SK-N-SH treated with all-trans-retinoic acid at 6 μM for 48 hours (cell line): ENCODE measurements at regions not wholly inside any gene's neighbourhood (a gene's known extent, or its start where the extent isn't known, plus 50 kb on each side); places are given as distances from the start of the nearest gene placed in this dataset.

ENCODE experiments used
- CREB5 ChIP-seq: fragments of 250-450 bp; sonication (Bioruptor Pico); IDR thresholded peaks from 2 replicates; pipeline ENCODE4 v1.5.1; 2020; ENCODE audit warnings: low read depth, mild to moderate bottlenecking, moderate library complexity
- GLIS3 ChIP-seq: fragments of 250-450 bp; sonication (Bioruptor Pico); IDR thresholded peaks from 2 replicates; pipeline ENCODE4 v1.5.0; 2020; ENCODE audit warnings: mild to moderate bottlenecking, moderate library complexity
- OSR1 ChIP-seq: fragments of 250-450 bp; sonication (Bioruptor Pico); IDR thresholded peaks from 2 replicates; pipeline ENCODE4 v1.8.0; 2022; ENCODE audit warnings: moderate library complexity, mild to moderate bottlenecking, inconsistent platforms
- PATZ1 ChIP-seq: fragments of 250-450 bp; sonication (Bioruptor Pico); IDR thresholded peaks from 2 replicates; pipeline ENCODE4 v1.8.0; 2020; ENCODE audit warnings: mild to moderate bottlenecking, moderate library complexity, borderline replicate concordance
- PPARA ChIP-seq: fragments of 250-450 bp; sonication (Bioruptor Pico); IDR thresholded peaks from 2 replicates; pipeline ENCODE4 v1.5.0; 2020; ENCODE audit warnings: mild to moderate bottlenecking, borderline replicate concordance
- TSHZ2 ChIP-seq: fragments of 250-450 bp; sonication (Bioruptor Pico); IDR thresholded peaks from 2 replicates; pipeline ENCODE4 v1.5.0; 2020; ENCODE audit warnings: mild to moderate bottlenecking, moderate library complexity
- ZFP30 ChIP-seq: fragments of 450-650 bp; formaldehyde crosslinking; IDR thresholded peaks from 2 replicates; pipeline ENCODE4 v1.5.0; 2022; ENCODE audit warnings: mild to moderate bottlenecking, moderate library complexity

- TF ChIP-seq CREB5 (CRISPR knock-in tag) (no peak), PPARA (no peak), GLIS3 (CRISPR knock-in tag) (no peak), OSR1 (CRISPR knock-in tag) (no peak), PATZ1 (no peak), TSHZ2 (no peak), ZFP30 (CRISPR knock-in tag) (no peak)
These were observed 894.0 kb upstream of the ZNF722 start for GRCh38 chr7:63104666-63105065.
